NB4 (cell line): ENCODE measurements at regions not wholly inside any gene's neighbourhood (a gene's known extent, or its start where the extent isn't known, plus 50 kb on each side); places are given as distances from the start of the nearest gene placed in this dataset.
"Not testable (repeated sequence)": the region's sequence is repeated elsewhere in the genome, so short reads cannot be mapped to it uniquely, and the experiment has no call there.

ENCODE experiments used
- DNase-seq: peaks from one replicate; pipeline ENCODE4 v3.0.0; 2010; ENCODE audit warnings: low read depth
- H3K4me3 ChIP-seq: one replicate; pipeline ENCODE4 v1.5.1; 2011; ENCODE audit warnings: mild to moderate bottlenecking, low read depth, low read length, moderate library complexity
- MYC ChIP-seq: IDR thresholded peaks from 2 replicates; pipeline ENCODE4 v1.6.1; 2011; ENCODE audit warnings: low read depth, low read length
- POLR2A ChIP-seq: IDR thresholded peaks from 2 replicates; pipeline ENCODE4 v1.6.1; 2011; ENCODE audit warnings: mild to moderate bottlenecking; ENCODE audit not compliant: insufficient read length; ENCODE audit errors: extremely low read depth
- TF ChIP-seq, protein P1 (sequence below): IDR thresholded peaks from one replicate; pipeline ENCODE4 v1.5.1; 2012; ENCODE audit warnings: low read depth, low read length
- TF ChIP-seq, protein P2 (sequence below): IDR thresholded peaks from 2 replicates; pipeline ENCODE4 v1.6.1; 2011; ENCODE audit warnings: low read depth, low read length

DNA sequence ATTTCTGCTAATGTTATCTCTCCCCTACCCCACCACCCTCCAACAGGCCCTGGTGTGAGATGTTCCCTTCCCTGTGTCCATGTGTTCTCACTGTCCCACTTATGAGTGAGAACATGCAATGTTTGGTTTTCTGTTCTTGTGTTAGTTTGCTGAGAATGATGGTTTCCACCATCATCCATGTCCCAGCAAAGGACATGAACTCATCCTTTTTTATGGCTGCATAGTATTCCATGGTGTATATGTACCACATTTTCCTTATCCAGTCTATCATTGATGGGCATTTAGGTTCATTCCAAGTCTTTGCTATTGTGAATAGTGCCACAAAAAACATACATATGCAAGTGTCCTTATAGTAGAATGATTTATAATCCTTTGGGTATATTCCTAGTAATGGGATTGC, 104.5 kb downstream of the ZNF33B start:
- DNase-seq, H3K4me3 ChIP-seq: not testable (repeated sequence)

GRCh38 chr10:42532996-42533395, 105.4 kb downstream of the ZNF33B start:
- TF ChIP-seq MYC (no peak), POLR2A (no peak)
- TF ChIP-seq, protein P1, sequence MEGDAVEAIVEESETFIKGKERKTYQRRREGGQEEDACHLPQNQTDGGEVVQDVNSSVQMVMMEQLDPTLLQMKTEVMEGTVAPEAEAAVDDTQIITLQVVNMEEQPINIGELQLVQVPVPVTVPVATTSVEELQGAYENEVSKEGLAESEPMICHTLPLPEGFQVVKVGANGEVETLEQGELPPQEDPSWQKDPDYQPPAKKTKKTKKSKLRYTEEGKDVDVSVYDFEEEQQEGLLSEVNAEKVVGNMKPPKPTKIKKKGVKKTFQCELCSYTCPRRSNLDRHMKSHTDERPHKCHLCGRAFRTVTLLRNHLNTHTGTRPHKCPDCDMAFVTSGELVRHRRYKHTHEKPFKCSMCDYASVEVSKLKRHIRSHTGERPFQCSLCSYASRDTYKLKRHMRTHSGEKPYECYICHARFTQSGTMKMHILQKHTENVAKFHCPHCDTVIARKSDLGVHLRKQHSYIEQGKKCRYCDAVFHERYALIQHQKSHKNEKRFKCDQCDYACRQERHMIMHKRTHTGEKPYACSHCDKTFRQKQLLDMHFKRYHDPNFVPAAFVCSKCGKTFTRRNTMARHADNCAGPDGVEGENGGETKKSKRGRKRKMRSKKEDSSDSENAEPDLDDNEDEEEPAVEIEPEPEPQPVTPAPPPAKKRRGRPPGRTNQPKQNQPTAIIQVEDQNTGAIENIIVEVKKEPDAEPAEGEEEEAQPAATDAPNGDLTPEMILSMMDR: no peak
- TF ChIP-seq, protein P2, sequence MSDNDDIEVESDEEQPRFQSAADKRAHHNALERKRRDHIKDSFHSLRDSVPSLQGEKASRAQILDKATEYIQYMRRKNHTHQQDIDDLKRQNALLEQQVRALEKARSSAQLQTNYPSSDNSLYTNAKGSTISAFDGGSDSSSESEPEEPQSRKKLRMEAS: no peak
- no peak overlapping the region for H3K4me3 ChIP-seq
- no peak for DNase-seq

DNA sequence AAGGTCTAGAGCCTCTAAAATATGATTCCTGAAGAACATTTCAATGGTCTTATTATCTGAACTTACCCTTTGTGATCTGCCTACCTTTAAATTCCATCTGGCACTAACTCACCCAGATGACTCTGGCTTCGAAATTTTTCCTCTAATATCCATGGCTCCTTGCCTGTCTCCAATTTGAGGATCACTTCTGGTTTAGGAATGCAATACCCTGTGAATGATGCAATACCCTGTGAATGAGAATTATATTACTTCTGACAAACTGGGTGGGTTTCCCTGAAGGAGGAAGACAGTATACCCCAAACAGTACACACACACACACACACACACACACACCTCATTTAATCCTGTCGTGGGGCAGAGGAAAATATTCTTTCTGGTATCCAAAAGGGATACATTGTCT, 115.3 kb downstream of the ZNF33B start:
- no peak overlapping the region for H3K4me3 ChIP-seq
- DNase-seq: no peak
- TF ChIP-seq, protein P1: no peak
- TF ChIP-seq, protein P2: no peak
- TF ChIP-seq POLR2A (no peak), MYC (no peak)

DNA sequence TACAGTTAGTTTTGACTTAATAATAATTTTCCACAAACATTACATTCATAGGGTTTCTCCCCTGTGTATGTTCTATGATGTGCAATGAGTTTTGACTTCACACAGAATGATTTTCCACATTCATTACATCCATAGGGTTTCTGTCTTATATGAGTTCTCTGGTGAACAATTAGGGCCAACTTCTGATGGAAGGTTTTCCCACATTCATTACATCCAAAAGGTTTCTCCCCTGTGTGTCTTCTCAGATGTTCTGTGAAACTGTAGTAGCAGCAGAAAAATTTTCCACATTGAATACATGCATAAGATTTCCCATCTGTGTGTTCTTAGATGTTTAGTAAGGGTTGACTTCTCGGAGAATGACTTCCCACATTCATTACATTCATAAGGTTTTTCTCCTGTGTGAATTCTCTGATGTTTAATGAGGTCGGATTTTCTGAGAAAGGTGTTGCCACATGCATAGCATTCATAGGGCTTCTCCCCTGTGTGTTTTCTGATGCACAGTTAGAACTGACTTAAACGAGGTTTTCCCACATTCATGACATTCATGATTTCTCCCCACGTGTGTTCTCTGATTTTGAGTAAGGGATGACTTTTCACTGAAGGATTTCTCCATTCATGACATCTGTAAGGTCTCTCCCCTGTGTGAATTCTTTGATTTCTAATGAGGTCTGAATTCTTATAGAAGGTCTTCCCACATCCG, 118.5 kb downstream of the ZNF33B start:
- no peak overlapping the region for H3K4me3 ChIP-seq
- DNase-seq: no peak
- TF ChIP-seq MYC (no peak), POLR2A (no peak)
- TF ChIP-seq, protein P1: no peak
- TF ChIP-seq, protein P2: no peak

- no peak for DNase-seq
- no peak overlapping the region for H3K4me3 ChIP-seq
- TF ChIP-seq, protein P1: no peak
- TF ChIP-seq MYC: no peak
- TF ChIP-seq, protein P2: no peak
- no peak for TF ChIP-seq POLR2A
These were observed 119.3 kb downstream of the ZNF33B start for GRCh38 chr10:42519079-42519478.

DNA sequence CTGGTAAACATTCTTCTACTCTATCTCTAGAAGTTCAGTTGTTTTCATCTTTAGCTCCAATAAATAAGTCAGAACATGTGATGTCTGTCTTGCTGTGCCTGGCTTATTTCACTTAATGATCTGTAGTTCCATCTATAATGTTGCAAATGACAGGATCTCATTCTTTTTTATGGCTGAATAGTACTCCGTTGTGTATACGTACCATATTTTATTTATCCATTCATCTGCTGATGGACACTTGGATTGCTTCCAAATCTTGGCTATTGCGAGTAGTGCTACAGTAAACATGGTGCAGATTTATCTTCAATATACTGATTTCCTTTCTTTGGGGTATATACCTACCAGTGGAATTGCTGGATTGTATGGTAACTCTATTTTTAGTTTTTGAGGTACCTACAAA, 124.4 kb downstream of the ZNF33B start:
- DNase-seq: no peak
- H3K4me3 ChIP-seq: no peak overlapping the region
- no peak for TF ChIP-seq MYC
- TF ChIP-seq, protein P1: no peak
- no peak for TF ChIP-seq POLR2A
- TF ChIP-seq, protein P2: no peak
